ENCODE measurements at regions not wholly inside any gene's neighbourhood (a gene's known extent, or its start where the extent isn't known, plus 50 kb on each side); places are given as distances from the start of the nearest gene placed in this dataset.

- Mint-ChIP-seq H3K9me3 (peaks cover 22% of the 10 kb centered on the region), H3K4me1 (no peaks in the 10 kb centered on the region), H3K36me3 (ENCODE audit: low read depth) (peaks cover 5% of the 10 kb centered on the region), H3K27ac (no peak overlapping the region), H3K27me3 (ENCODE audit: insufficient read depth) (no peaks in the 10 kb centered on the region), H3K4me3 (no peak overlapping the region)
- Histone ChIP-seq H3K27me3 (ENCODE audit: control insufficient read depth, insufficient read depth, low read length, poor library complexity, severe bottlenecking) (no peaks in the 10 kb centered on the region), H3K9me3 (ENCODE audit: control insufficient read depth, low read length) (peaks cover 3% of the 10 kb centered on the region), H3K4me3 (ENCODE audit: low read length) (no peak overlapping the region), H3K36me3 (ENCODE audit: control insufficient read depth, insufficient read depth, low read length) (no peaks in the 10 kb centered on the region), H3K4me1 (ENCODE audit: control insufficient read depth, insufficient read depth, low read length) (no peaks in the 10 kb centered on the region), H3K9ac (ENCODE audit: extremely low read depth, low read length, poor library complexity, severe bottlenecking) (no peak overlapping the region), H3K27ac (ENCODE audit: low read depth, low read length) (no peak overlapping the region)
- no peak for DNase-seq
- 100% methylated on average over 1 of the region's 1 CpG; no CpG with 5 or more reads in 1 of the 2 experiments for WGBS, 2 experiments (ENCODE audit: insufficient coverage in 1 of 2, insufficient read length in 1 of 2)
- TF ChIP-seq CTCF (conservative IDR thresholded peaks at IDR 0.05), result no peak
Measured at GRCh38 chr12:17158201-17158600, 552.2 kb upstream of the LMO3 start.

- Mint-ChIP-seq H3K4me1 (peaks cover 9% of the 10 kb centered on the region), H3K9me3 (peaks cover 64% of the 10 kb centered on the region), H3K27me3 (ENCODE audit: insufficient read depth) (no peaks in the 10 kb centered on the region), H3K27ac (no peak overlapping the region), H3K36me3 (ENCODE audit: low read depth) (peaks cover 28% of the 10 kb centered on the region), H3K4me3 (no peak overlapping the region)
- peaks cover 33% of the 10 kb centered on the region for H3K9me3 ChIP-seq (ENCODE audit: control insufficient read depth, low read length)
- no peaks in the 10 kb centered on the region for H3K36me3 ChIP-seq (ENCODE audit: control insufficient read depth, insufficient read depth, low read length)
- 91 to 100% methylated on average over 2 of the region's 2 CpGs for WGBS, 2 experiments (ENCODE audit: insufficient coverage in 1 of 2, insufficient read length in 1 of 2)
- no peak overlapping the region for H3K27ac ChIP-seq (ENCODE audit: low read depth, low read length)
- no peaks in the 10 kb centered on the region for H3K4me1 ChIP-seq (ENCODE audit: control insufficient read depth, insufficient read depth, low read length)
- TF ChIP-seq CTCF (conservative IDR thresholded peaks at IDR 0.05), result no peak
- no peaks in the 10 kb centered on the region for H3K27me3 ChIP-seq (ENCODE audit: control insufficient read depth, insufficient read depth, low read length, poor library complexity, severe bottlenecking)
- no peak overlapping the region for H3K9ac ChIP-seq (ENCODE audit: extremely low read depth, low read length, poor library complexity, severe bottlenecking)
- DNase-seq, result no peak
- peak overlapping the region; percentile 33 for H3K4me3 ChIP-seq (ENCODE audit: low read length)
Measured at GRCh38 chr12:17151917-17152316, 546.0 kb upstream of the LMO3 start.

- peaks cover 9% of the 10 kb centered on the region for H3K4me1 Mint-ChIP-seq
- no peak overlapping the region for H3K4me3 Mint-ChIP-seq
- peaks cover 45% of the 10 kb centered on the region for H3K9me3 Mint-ChIP-seq
- Histone ChIP-seq H3K4me1 (ENCODE audit: control insufficient read depth, insufficient read depth, low read length) (no peaks in the 10 kb centered on the region), H3K27me3 (ENCODE audit: control insufficient read depth, insufficient read depth, low read length, poor library complexity, severe bottlenecking) (no peaks in the 10 kb centered on the region), H3K9ac (ENCODE audit: extremely low read depth, low read length, poor library complexity, severe bottlenecking) (no peak overlapping the region), H3K9me3 (ENCODE audit: control insufficient read depth, low read length) (peaks cover 33% of the 10 kb centered on the region), H3K27ac (ENCODE audit: low read depth, low read length) (no peak overlapping the region), H3K4me3 (ENCODE audit: low read length) (peak overlapping the region; percentile 49), H3K36me3 (ENCODE audit: control insufficient read depth, insufficient read depth, low read length) (no peaks in the 10 kb centered on the region)
- peak; percentile 49 for DNase-seq
- H3K27me3 Mint-ChIP-seq (ENCODE audit: insufficient read depth), result no peaks in the 10 kb centered on the region
- H3K36me3 Mint-ChIP-seq (ENCODE audit: low read depth), result peaks cover 27% of the 10 kb centered on the region
- WGBS, 2 experiments (ENCODE audit: insufficient coverage in 1 of 2, insufficient read length in 1 of 2), result 88% methylated on average over 3 of the region's 3 CpGs; no CpG with 5 or more reads in 1 of the 2 experiments
- no peak overlapping the region for H3K27ac Mint-ChIP-seq
- TF ChIP-seq CTCF (conservative IDR thresholded peaks at IDR 0.05), result no peak
Measured at GRCh38 chr12:17148706-17149105, 542.7 kb upstream of the LMO3 start.

All from endodermal cell (in vitro differentiated cells).